ENCODE measurements at regions not wholly inside any gene's neighbourhood (a gene's known extent, or its start where the extent isn't known, plus 50 kb on each side); places are given as distances from the start of the nearest gene placed in this dataset.
"Not testable (repeated sequence)": the region's sequence is repeated elsewhere in the genome, so short reads cannot be mapped to it uniquely, and the experiment has no call there.

DNA sequence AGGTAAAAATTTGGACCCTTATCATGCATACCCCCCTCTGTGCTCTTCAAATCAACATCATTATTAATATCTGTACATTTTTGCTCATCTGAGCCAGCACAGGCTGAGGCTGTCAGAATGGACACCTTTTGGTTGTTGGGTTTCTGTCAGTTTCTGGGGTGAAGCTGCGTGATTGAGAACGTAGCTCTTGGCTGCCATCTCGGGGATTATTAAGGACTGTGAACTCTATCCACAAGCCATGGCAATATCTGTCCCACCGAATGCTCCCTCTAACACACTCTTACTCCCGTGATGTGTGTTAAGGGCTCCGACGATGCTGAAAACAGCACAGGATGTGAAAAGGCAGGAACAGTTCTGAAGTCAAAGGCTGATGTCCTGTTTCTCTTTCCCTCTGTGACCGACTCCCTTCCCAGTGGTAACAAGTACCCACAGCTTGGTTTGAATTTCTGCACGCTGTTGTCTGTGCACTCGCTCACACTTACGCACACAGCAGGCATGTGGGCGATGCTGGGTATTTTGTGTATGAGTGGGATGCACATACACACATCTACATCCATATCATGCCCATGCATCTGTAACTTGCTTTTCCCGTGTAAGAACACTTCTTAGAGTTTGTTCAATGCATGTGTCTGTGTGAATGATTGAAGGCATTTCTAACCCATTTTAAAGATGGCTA is 405.6 kb downstream of the TMEM121 start:
- no peak for DNase-seq (ENCODE audit: low read depth in 3 of 3)

DNA sequence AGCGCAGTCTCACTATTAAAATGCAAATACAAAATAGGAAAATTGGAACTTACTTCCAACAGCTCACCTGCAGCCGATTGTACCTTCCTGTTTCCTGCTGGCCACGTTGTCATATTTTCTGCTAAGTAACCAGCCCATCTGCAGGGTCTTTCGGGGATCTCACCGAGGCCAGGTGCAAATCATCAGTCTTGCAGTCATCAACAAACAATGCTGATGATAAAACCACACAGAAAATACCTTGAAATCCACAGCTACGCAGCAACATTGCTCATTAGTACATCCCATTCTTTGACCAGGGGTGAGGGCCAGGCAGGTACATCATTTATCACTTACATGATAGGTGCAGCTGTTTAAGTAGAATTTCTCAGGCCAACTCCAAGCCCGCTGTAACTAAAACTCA is 406.9 kb downstream of the TMEM121 start:
- DNase-seq (ENCODE audit: low read depth in 3 of 3) = no peak

DNA sequence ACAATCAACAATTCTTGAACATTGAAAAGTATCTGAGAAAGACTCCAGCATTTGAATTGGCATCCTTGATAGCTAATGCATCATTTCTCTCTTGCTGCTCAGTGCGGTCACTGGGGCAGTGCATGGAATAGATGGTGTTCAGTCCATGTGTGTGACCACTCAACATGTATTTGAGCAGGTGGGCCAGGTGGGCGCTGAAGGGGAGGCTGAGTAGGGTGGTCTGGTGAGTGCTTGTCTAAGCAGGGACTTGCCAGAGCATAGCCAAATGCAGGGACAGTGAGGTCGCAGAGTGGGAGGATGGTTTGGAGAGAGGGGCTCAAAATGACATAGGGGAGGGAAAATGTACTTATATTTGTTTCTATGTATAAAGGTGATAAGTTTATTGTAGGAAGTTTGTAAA is 409.0 kb downstream of the TMEM121 start:
- no peak for DNase-seq (ENCODE audit: low read depth in 3 of 3)

DNA sequence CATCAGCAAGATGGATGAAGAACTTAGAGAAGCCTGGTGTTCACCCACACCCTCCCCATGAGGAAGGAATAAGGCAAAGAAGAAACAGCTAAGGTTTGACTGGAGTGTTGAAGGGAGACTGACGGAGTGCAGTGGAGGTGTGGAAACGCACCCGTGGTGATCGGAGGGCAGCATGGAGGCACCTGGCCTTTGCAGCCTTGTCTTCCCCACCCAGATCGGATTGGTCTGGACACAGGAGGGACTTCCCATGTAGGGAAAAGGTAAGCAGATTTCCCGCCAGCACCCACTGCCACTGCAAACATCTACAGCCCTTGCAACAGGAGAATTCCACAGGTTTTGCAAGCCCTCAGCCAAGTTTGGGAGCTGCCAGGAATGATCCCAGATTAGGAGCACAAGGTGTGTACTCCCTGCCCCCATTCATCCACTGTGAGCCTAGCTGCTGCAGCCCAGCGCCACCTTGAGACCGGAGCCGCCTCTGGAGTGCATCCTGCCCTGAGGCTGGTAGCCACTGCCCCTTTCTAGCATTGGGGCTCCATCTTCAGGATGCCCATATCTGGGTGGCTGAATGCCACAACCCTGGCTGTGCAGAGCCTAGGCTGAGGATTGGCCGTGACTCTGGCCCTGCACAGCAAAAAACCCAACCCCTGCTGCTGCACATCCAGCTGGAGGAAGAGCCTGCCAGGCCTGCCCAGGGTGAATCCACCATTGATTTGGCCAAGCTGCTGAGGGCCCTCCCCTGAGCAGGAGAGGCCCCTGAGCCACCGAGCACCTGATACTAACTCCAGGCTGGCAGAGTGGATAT is 411.1 kb downstream of the TMEM121 start:
- no peak for DNase-seq (ENCODE audit: low read depth in 3 of 3)

DNA sequence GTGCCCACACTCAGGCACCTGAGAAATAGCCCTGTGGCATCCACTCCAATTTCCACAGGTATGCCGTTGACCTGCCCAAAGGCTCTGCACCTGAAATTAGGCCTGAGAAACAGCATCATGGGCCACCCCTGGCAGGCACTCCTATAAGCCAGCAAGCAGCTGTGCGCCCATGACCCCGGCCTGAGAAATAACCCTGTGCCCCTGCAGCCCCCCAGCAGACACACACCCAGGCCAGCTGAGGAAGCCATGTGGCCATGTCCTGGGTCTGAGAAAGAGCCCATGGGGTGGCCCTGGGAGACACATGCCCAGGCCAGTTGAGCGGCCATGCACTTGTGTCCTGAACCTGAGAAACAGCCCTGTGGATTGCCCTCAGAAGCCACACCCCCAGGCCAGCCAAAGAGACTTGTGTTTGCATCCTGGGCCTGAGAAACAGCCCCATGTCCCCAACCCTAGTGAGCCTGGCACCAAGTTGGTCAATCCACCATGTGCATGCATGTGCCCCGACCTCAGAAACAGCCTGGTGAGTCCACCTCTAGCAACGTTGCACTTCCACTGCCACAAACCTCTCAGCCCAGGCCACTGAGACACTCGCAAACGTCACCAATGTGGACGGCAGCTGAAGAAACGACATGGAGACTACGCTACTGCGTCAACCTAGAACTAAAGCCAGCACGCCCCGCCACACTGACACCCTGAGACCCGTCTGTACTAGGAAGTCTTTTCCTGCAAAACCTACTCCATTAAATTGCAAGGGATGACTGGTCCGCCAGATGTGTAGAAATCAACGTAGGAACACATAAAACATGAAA is 411.9 kb downstream of the TMEM121 start:
- DNase-seq (ENCODE audit: low read depth in 3 of 3) = no peak

DNA sequence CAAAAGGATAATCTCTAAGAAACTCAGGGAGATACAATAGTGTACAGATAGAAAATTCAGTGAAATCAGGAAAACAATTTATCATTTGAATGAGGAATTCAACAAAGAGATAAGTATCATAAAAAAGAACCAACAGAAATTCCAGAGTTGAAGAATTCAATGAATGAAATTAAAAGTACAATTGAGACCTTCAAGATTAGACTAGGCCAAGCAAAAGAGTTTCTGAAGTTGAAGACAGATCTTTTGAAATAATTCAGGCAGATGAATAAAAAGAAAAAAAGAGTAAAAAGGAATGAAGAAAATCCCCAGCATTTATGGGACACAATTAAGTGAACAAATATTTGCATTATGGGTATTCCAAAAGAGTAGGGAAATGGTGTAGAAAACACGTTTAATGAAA is 412.6 kb downstream of the TMEM121 start:
- DNase-seq (ENCODE audit: low read depth in 3 of 3) = no peak

DNA sequence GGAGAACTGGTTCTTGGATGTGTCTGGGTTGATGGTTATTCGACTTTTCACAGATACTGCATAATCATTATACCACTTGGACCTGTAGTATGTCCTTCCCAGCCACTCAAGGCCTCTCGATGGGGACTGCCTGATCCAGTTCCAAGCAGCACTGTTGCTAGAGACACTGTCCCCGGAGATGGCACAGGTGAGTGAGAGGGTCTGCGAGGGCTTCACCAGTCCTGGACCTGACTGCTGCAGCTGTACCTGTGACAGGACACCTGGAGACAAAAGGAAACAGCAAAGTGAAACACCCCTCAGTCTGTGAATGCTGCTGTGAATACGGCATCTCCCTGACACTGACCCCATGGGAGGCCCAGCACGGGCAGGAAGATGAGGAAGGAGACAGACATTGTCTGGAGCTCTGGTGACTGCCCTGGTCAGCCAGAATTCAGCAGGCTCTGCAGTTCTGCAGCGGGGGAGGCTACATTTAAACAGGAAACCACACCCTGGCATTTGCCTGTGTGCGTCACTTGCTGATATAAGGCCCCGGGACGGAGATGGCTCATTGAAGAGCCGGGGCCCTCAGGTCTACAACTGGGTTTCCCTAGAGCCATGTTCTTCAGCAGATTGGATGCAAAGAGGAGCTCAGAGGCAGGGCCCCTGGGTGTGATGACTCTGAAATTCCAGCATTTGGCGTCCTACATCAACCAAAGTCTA is 413.6 kb downstream of the TMEM121 start:
- DNase-seq (ENCODE audit: low read depth in 3 of 3) = no peak

DNA sequence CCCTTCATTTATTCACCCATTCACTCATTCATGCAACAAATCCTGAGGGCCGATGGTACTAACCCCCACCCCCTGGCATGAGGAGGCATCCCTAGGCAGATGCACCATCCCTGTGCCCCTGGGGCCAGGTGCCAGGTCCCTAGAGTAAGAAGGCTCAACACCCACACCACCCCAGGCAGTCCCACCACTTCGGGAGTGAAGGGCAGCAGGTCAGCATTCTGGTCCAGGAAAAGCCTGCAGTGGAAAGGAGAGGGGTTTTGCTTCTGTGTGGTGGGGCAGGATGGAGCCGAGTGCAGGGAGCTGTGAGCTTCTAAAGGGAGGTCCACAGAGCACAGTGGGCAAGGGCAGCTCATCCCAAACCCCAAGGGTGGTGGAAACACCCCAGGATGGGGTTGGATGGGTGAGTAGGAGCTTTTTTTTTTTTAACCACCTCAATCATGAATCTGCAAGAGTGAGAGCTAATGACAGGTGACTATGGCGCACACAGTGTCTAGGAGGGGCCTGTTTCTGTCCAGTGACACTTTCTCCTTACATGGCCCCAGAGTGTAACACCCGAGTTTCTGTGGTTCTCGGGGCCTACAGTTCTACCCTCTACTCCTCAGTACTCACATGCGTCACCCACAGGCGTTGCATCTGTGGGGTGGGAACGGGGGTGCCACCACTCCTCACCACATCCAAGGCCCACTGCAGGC is 414.3 kb downstream of the TMEM121 start:
- no peak for DNase-seq (ENCODE audit: low read depth in 3 of 3)

DNA sequence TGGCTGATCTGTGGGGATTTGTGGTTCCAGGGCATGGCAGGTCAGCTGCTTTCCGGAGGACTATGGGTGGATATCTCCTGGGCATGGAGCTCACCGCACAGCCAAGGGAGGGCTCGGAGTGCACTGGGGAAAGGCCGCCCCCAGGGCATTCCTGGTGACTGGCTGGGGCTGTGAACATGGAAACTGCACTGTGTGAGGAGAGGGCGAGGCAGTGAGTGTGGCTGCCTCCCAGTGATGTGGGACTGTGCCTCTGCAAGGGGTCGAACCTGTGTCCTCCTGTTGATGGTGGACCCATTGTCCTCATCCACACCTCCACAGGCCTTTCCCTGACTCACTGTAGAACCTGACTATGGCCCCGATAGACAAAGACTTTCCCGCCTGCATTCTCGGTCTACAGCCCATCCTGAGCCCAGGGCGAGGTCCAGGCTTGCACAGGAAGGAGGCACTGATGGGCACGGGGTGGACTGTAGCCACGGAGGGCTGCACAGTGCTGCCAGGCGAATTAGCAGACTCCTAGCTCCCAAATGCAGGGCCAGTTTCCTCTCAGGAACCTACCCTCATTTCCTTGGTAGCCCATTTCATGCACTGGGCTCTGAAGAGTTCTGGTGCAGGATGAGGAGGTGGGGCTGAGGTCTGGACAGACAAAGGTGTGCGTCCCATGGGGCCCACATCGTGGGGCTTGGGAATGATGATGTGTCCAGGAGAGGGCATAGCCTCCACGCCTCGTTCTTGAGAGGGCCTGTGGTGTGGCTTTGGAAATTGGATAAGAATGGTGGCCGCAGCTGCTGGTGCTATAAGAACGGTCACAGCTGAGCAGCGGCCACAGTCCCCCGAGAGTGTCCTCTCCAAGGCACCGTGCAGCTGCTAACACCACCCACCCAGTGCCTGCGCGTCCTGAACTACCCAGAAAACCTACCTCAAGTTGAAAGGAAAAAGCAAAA is 415.1 kb downstream of the TMEM121 start:
- no peak for DNase-seq (ENCODE audit: low read depth in 3 of 3)

DNA sequence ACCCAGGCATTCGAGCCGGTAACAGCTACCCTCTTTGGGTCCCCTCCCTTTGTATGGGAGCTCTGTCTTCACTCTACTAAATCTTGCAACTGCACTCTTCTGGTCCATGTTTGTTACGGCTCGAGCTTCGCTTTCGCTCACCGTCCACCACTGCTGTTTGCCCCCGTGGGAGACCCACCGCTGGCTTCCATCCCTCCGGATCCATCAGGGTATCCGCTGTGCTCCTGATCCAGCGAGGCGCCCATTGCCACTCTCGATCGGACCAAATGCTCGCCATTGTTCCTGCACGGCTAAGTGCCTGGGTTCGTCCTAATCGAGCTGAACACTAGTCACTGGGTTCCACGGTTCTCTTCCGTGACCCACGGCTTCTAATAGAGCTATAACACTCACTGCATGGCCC is 416.3 kb downstream of the TMEM121 start:
- not testable (repeated sequence) for DNase-seq (ENCODE audit: low read depth in 3 of 3)

DNA sequence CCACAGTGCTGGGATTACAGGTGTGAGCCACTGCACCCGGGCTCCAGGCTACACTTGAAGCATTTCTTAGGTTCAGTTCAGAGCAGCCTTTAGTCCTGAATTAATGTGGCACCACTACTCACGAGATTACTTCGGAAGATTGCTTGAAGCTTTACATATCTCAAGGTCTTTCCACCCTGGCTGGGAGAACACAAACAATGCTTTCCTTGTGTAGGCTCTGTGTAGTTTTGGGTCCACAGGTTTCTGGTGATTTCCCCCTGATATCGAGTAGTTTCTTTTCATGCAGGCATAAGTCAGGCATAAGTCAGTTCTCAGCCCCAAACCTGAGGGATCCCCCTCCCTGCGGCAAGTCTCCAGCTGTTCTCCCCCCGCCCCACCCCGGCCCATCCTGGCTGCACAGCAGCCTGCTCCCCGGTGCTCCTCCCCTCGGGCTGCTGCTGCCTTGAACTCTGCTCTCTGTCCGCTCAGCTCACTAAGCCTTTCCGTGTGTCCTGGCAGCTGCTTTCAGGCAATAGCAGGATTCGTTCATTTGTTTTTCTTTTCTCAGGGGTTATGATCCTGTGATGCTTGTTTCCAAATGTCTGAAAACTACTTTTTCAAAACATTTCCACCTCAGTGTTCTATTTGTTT is 417.7 kb downstream of the TMEM121 start:
- no peak for DNase-seq (ENCODE audit: low read depth in 3 of 3)

DNA sequence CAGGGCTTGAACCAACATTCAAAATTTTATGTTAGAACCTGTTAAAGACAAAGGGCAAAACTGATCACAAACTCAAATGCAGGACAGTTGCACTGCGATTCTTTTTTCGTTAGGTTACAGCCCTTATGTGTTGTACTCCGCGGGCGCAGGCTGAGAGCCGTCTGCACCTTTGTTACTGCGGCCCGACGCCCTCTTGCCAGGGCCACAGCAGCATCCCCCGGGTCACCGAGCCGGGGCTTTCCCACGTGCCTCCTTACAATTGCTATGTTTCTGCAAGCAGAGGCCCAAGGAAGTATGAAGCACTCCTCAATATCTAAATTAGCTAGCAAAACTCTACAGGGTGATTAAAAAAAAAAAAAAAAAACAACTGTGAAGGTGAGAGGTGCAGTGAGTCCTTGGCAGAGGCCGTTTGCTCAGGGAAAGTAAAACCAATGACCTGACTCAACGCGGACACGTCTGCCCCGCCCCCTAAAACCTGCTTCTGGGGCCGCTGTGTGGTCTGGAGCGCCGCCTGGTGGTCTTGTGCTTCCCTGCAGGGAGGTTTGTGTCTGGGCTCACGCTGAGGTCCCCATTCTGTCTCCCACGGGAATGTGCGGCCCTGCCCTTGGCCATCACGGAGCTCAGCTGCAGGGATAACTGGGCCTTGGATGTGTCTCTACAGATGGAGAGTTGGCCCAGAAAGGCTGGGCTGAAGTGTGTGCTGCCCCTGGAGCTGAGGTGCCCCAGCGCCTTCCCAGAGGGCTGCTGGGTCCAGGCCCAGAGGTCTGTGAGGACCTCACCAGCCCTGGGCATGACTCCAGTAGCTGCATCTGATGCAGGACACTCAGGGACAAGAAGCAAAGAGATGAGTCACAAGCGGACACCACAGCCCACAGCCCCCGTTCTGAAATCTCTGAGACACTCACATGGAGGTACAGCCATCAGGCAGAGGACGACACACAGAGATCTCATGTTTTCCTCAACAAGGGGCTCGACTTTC is 418.5 kb downstream of the TMEM121 start:
- peak; percentile 71 to 78 (median 76) for DNase-seq (ENCODE audit: low read depth in 3 of 3)

DNA sequence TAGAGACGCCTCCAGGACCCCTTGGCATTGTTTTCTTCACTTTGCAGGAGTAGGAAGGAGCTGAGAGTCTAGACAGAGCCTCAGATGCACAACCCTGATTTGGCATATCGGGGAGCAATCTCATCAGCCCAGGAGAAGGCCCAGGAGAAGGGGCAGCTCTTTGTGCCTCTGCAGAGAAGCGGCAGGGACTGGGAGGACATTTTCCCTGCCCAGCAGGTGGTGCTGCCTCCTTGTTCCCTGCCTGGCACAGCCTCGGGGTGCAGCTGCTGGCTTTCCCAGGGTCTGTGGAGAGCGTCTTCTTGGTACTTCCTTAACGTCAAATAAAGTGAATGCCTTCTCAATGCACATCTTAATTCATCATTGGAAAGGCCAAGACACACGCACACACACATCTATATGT is 419.5 kb downstream of the TMEM121 start:
- peak in 1 of 3 donors; percentile 5 for DNase-seq (ENCODE audit: low read depth in 3 of 3)

DNA sequence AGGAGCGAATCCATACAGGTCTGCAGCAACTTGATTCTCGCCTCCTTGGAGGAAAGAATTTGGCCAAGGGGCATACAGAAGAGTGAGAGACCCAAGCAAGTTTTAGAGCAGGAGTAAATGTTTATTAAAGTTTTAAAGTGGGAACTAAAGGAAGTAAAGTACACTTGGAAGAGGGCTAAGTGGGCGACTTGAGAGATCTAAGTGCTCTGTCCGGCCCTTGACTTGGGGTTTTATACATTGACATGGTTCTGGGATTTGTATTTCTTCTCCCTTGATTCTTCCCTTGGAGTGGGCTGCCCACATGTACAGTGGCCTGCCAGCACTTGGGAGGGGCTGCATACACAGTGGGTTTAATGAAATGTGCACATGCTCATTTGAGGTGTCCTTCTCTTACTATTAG is 421.2 kb downstream of the TMEM121 start:
- no peak for DNase-seq (ENCODE audit: low read depth in 3 of 3)

DNA sequence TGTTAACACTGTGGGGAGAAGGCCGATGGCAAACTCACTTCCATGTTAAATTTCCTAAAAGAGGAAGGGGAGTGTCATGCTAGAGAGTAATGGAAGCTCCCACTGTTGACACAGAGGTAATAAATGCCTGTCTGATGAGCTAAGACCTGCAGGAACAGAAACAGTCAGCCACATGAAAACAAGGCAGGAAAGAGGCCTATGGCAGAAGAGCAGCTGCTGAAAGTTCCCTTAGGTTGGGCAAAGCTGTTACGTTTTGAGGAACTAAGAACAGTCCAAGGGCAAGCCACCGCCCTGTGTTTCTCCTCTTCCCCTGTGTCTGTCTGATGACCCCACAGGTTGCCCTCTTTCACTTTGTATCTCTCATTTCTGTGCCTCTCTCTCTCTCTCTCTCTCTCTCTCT is 422.6 kb downstream of the TMEM121 start:
- not testable (repeated sequence) for DNase-seq (ENCODE audit: low read depth in 3 of 3)

DNA sequence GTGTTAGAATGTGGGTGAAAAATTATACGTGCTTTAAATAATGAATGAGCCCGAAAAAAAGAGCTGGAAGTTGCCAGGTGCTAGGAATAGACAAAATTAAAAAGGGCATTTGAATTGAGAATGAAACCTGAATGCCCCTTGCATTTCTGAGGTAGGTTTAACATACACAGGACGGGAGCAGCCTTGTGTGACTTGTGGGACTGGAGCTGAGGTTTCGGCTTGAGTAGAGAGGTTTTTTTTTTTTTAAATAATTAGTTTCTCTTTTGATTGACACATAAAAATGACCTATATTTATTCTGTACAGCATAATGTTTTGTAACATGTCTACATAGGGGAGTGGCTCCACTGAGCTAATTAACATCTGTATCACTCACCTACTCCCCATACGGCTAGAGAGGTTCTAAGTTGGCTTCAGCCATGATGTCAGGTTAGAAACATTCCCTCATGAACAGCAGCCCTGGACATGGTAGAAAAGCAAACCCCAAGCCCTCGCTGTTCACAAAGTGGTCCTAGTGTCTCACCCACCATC is 424.0 kb downstream of the TMEM121 start:
- not testable (repeated sequence) for DNase-seq (ENCODE audit: low read depth in 3 of 3)

DNA sequence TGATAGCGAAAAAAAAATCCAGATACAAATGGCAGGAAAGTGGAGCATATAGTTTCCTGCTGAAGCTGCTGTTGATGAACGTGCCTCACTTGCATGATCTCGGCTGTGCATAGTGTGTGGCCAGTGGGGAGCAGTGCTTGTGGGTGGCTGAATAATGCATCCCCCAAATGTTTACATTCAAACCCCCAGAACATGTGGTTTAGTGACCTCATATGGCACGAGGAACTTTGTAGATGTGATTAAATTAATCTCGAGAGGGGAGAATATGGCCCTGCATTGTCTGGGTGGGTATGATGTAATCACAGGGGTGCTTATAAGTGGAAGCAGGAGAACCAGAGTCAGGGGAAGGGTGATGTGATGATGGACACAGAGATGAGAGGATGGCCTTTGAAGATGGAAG is 425.0 kb downstream of the TMEM121 start:
- no peak for DNase-seq (ENCODE audit: low read depth in 3 of 3)

DNA sequence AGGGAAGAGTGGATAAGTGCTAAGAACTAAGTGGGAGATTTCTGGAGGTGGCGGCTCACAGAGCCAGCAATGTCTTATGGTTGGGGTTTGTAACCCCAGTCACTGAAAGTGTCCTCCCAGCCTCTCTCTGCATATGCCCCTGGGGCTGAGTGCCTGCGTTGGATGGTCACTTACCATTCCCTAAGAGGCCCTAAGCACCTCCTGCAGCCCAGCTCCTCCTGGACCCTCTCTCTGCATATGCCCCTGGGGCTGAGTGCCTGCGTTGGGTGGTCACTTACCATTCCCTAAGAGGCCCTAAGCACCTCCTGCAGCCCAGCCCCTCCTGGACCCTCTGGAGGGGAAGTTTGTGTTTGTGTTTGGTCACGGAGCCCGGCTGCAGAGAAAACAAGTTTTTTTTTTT is 425.8 kb downstream of the TMEM121 start:
- no peak for DNase-seq (ENCODE audit: low read depth in 3 of 3)

All from stimulated activated CD4-positive, alpha-beta T cell treated with anti-CD3 and anti-CD28 coated beads, TNF-alpha, amount 100 ng/mL, for 48 hours (primary cell).